HG02642 (cell line): ENCODE measurements at regions not wholly inside any gene's neighbourhood (a gene's known extent, or its start where the extent isn't known, plus 50 kb on each side); places are given as distances from the start of the nearest gene placed in this dataset.
"Not testable (repeated sequence)": the region's sequence is repeated elsewhere in the genome, so short reads cannot be mapped to it uniquely, and the experiment has no call there.

Experiments used
- ATAC-seq: cut with Tn5 transposase; IDR thresholded peaks from one replicate; pipeline ENCODE4 v1.9.1; 2021; ENCODE audit warnings: mild to moderate bottlenecking; ENCODE audit not compliant: unreplicated experiment, poor library complexity

GRCh38 chr3:176896165-176896564, 301.1 kb downstream of the TBL1XR1 start:
- ATAC-seq = no peak

- ATAC-seq = no peak
Observed at GRCh38 chr3:176879710-176880109, 317.6 kb downstream of the TBL1XR1 start.

- peak; percentile 10 for ATAC-seq
Observed at GRCh38 chr3:176873261-176873660, 324.0 kb downstream of the TBL1XR1 start.

GRCh38 chr3:176872771-176873209, 324.5 kb downstream of the TBL1XR1 start:
- peak; percentile 98 for ATAC-seq

- no peak for ATAC-seq
Observed at GRCh38 chr3:176870451-176870850, 326.8 kb downstream of the TBL1XR1 start.

GRCh38 chr3:176867681-176868663, 329.3 kb downstream of the TBL1XR1 start:
- no peak for ATAC-seq

GRCh38 chr3:176861137-176861536, 336.1 kb downstream of the TBL1XR1 start:
- no peak for ATAC-seq

- ATAC-seq = no peak
Observed at GRCh38 chr3:176856721-176857120, 340.6 kb downstream of the TBL1XR1 start.

- ATAC-seq = no peak
Observed at GRCh38 chr3:176855901-176856486, 341.3 kb downstream of the TBL1XR1 start.

- ATAC-seq = no peak
Observed at GRCh38 chr3:176855213-176855612, 342.1 kb downstream of the TBL1XR1 start.

- ATAC-seq = no peak
Observed at GRCh38 chr3:176850498-176850897, 346.8 kb downstream of the TBL1XR1 start.

- ATAC-seq = no peak
Observed at GRCh38 chr3:176848431-176849214, 348.7 kb downstream of the TBL1XR1 start.

GRCh38 chr3:176842914-176843313, 354.4 kb downstream of the TBL1XR1 start:
- ATAC-seq = no peak

GRCh38 chr3:176840641-176841286, 356.5 kb downstream of the TBL1XR1 start:
- ATAC-seq = no peak

GRCh38 chr3:176839901-176840300, 357.4 kb downstream of the TBL1XR1 start:
- no peak for ATAC-seq

GRCh38 chr3:176839466-176839865, 357.8 kb downstream of the TBL1XR1 start:
- no peak for ATAC-seq

- ATAC-seq = not testable (repeated sequence)
Observed at GRCh38 chr3:176827244-176827643, 370.0 kb downstream of the TBL1XR1 start.

- ATAC-seq = no peak
Observed at GRCh38 chr3:176824811-176825210, 372.5 kb downstream of the TBL1XR1 start.

GRCh38 chr3:176820764-176821163, 376.5 kb downstream of the TBL1XR1 start:
- ATAC-seq = no peak

GRCh38 chr3:176816937-176817336, 380.3 kb downstream of the TBL1XR1 start:
- no peak for ATAC-seq
